ENCODE measurements at regions not wholly inside any gene's neighbourhood (a gene's known extent, or its start where the extent isn't known, plus 50 kb on each side); places are given as distances from the start of the nearest gene placed in this dataset.

DNA sequence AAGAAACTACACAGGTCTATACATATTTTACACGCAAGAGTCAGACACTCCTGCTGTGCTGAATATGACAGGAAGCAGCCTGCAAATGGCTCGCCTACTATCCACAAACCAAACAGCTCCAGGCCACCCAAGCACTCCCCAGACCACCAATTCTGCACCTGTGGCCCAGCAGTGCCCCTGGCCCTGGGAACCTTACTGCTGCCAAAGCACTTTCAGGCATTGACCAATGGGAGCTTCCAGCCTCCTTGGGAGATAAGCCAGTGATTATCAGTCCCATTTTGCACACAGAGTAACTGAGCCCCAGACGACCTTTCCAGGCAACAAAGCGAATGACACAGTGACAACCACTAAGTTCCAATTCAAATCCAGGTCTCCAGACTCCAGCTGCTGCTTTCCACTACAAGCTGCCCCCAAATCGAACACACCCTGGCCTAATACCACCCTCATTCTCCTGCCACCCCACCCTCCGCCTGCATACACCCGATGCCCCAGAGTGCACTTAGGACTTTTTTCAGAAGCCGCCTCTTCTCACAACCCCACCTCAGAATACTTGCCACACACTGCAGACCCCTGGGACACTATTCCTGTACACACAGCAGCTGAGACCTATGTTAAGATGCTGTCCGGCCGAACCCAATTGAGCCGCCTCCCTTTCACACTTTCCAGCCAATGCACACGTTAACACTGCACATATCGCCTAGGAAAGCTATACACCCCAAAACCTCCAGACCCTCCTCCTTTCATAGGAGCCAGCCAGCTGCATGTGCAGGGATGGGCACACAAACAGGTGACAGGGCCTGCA lies 126.1 kb upstream of the PRMT8 start:
- CTCF ChIA-PET (ENCODE audit: unreplicated experiment): no interaction called here
- no TSS peak for BruUV-seq (replicated peaks)
- no peaks in the 10 kb centered on the region for H3K9me3 ChIP-seq (ENCODE audit: low read length)

GRCh38 chr12:3365463-3366411 lies 125.3 kb upstream of the PRMT8 start:
- intact Hi-C loops (cut with micrococcal nuclease; ENCODE audit: unreplicated experiment): no loop called here
- BruUV-seq (replicated peaks): no TSS peak
- CTCF ChIA-PET (ENCODE audit: unreplicated experiment): no interaction called here

More for the DNA sequence above, 126.1 kb upstream of the PRMT8 start:
- POLR2A ChIA-PET: interaction anchor here (0.6 kb wide), 2 partner anchors 13 to 56 kb away, joined by 3 to 4 read pairs; no protein-coding TSS in a partner anchor
- H4K20me1 ChIP-seq (ENCODE audit: insufficient read depth, low read length): no peaks in the 10 kb centered on the region
- intact Hi-C loops (cut with micrococcal nuclease; ENCODE audit: unreplicated experiment): no loop called here
- no peaks in the 10 kb centered on the region for H3K4me1 ChIP-seq (ENCODE audit: insufficient read depth, low read length, poor library complexity, severe bottlenecking)
- H3K4me2 ChIP-seq (ENCODE audit: low read length): no peak overlapping the region
- TF ChIP-seq CTCF (conservative IDR thresholded peaks at IDR 0.05; ENCODE audit: low read length): no peak
- TF ChIP-seq EZH2phosphoT487 (IDR thresholded peaks at IDR 0.05; ENCODE audit: borderline replicate concordance, low read depth, low read length): no peak
- no peaks in the 10 kb centered on the region for H3K36me3 ChIP-seq (ENCODE audit: insufficient read depth, low read length)
- H3K9me2 ChIP-seq (ENCODE audit: insufficient read depth, low read length): no peaks in the 10 kb centered on the region
- no peak overlapping the region for H3K27ac ChIP-seq (ENCODE audit: low read depth, low read length, poor library complexity, severe bottlenecking)
- DNase-seq (ENCODE audit: low spot score): no peak
- H3K4me3 ChIP-seq (ENCODE audit: low read depth, low read length, poor library complexity, severe bottlenecking): no peak overlapping the region
- no peak overlapping the region for H2AFZ ChIP-seq (ENCODE audit: low read length)
- H3K79me2 ChIP-seq (ENCODE audit: insufficient read depth, low read depth, low read length): no peaks in the 10 kb centered on the region

More at GRCh38 chr12:3365463-3366411, 125.3 kb upstream of the PRMT8 start:
- Histone ChIP-seq H3K27ac (ENCODE audit: low read depth, low read length, poor library complexity, severe bottlenecking) (no peak overlapping the region), H3K9me2 (ENCODE audit: insufficient read depth, low read length) (no peaks in the 10 kb centered on the region), H3K4me1 (ENCODE audit: insufficient read depth, low read length, poor library complexity, severe bottlenecking) (no peaks in the 10 kb centered on the region), H3K36me3 (ENCODE audit: insufficient read depth, low read length) (no peaks in the 10 kb centered on the region), H4K20me1 (ENCODE audit: insufficient read depth, low read length) (no peaks in the 10 kb centered on the region), H3K4me3 (ENCODE audit: low read depth, low read length, poor library complexity, severe bottlenecking) (no peak overlapping the region), H3K4me2 (ENCODE audit: low read length) (no peak overlapping the region), H2AFZ (ENCODE audit: low read length) (no peak overlapping the region), H3K79me2 (ENCODE audit: insufficient read depth, low read depth, low read length) (no peaks in the 10 kb centered on the region), H3K9me3 (ENCODE audit: low read length) (no peaks in the 10 kb centered on the region)
- DNase-seq (ENCODE audit: low spot score): no peak
- POLR2A ChIA-PET: no interaction called here
- no peak for TF ChIP-seq EZH2phosphoT487 (IDR thresholded peaks at IDR 0.05; ENCODE audit: borderline replicate concordance, low read depth, low read length)
- TF ChIP-seq CTCF (conservative IDR thresholded peaks at IDR 0.05; ENCODE audit: low read length): no peak
